ENCODE measurements at regions not wholly inside any gene's neighbourhood (a gene's known extent, or its start where the extent isn't known, plus 50 kb on each side); places are given as distances from the start of the nearest gene placed in this dataset.

DNA sequence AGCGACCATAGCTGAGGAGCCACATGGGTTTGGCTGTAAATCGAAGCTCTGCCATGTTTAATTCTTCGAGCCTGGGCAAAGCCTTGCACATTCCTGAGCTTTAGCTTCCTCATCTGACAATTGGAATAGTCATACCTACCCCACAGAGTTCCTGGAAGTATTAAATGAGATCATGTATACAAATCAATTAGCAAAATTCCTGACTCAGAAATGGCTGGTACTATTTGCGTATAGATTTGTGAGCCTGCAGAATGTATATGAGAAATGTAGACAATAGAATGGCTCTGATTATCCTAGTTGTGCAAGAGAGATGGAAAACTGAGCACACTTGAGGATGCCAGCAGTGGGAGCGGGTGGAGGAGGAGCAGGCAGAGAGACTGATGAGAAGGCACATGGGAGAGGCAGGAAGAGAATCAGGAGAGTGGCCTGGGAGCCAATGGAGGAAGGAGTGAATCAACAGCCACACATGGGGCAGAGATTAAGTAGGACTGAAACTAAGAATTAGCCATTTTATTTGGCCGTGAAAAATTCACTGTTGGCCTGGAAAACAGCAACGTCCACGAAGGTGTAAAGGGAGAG, 128.0 kb upstream of the C1GALT1 start:
- TF ChIP-seq EP300 (IDR thresholded peaks at IDR 0.05) = no peak
- TF ChIP-seq, protein P1, sequence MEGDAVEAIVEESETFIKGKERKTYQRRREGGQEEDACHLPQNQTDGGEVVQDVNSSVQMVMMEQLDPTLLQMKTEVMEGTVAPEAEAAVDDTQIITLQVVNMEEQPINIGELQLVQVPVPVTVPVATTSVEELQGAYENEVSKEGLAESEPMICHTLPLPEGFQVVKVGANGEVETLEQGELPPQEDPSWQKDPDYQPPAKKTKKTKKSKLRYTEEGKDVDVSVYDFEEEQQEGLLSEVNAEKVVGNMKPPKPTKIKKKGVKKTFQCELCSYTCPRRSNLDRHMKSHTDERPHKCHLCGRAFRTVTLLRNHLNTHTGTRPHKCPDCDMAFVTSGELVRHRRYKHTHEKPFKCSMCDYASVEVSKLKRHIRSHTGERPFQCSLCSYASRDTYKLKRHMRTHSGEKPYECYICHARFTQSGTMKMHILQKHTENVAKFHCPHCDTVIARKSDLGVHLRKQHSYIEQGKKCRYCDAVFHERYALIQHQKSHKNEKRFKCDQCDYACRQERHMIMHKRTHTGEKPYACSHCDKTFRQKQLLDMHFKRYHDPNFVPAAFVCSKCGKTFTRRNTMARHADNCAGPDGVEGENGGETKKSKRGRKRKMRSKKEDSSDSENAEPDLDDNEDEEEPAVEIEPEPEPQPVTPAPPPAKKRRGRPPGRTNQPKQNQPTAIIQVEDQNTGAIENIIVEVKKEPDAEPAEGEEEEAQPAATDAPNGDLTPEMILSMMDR (IDR thresholded peaks at IDR 0.05) = no peak
